SK-N-SH (cell line): ENCODE measurements at regions not wholly inside any gene's neighbourhood (a gene's known extent, or its start where the extent isn't known, plus 50 kb on each side); places are given as distances from the start of the nearest gene placed in this dataset.
"Not testable (repeated sequence)": the region's sequence is repeated elsewhere in the genome, so short reads cannot be mapped to it uniquely, and the experiment has no call there.

ENCODE experiments used
- CTCF ChIA-PET: fragments of 300-600, 350-600 bp; formaldehyde crosslinking; extraction: SDS; loops from one replicate; lab custom pipeline; 2021; lab: Yijun Ruan, JAX
- POLR2A ChIA-PET: fragments of 350-600 bp; sonication (Branson Sonifier 250); formaldehyde crosslinking; extraction: SDS; loops from one replicate; lab custom pipeline; 2020; ENCODE audit warnings: antibody characterized with exemption, inconsistent platforms; lab: Yijun Ruan, JAX
- DNase-seq: peaks from one replicate; pipeline ENCODE4 v3.0.0; 2012
- H2AFZ ChIP-seq: fragments of 200-600 bp; sonication (generic); 2 replicates; pipeline ENCODE4 v1.8.1; 2016; ENCODE audit warnings: antibody characterized with exemption, mild to moderate bottlenecking, low read depth
- H3F3A ChIP-seq: fragments of 200-600 bp; sonication (generic); replicated peaks from 2 replicates; pipeline ENCODE3; 2016; ENCODE audit warnings: antibody characterized with exemption, mild to moderate bottlenecking; ENCODE audit not compliant: insufficient read depth
- H3K27ac ChIP-seq, 2 experiments: fragments of 200-500 bp in 1 of 2; fragments of 200-600 bp in 1 of 2; sonication (Bioruptor generic) in 1 of 2; sonication (generic), shearing (Covaris generic) in 1 of 2; 2 replicates each; pipeline versions ENCODE4 v1.5.1 to v1.6.1; 2014 to 2016; ENCODE audit warnings: low read depth in 2 of 2, inconsistent platforms in 1 of 2, low read length in 1 of 2, mild to moderate bottlenecking in 1 of 2, mixed read lengths in 1 of 2
- H3K27me3 ChIP-seq: fragments of 200-600 bp; sonication (generic), shearing (Covaris generic); 2 replicates; pipeline ENCODE4 v1.6.1; 2016; ENCODE audit warnings: mixed run types; ENCODE audit not compliant: insufficient read depth
- H3K36me3 ChIP-seq, 2 experiments: fragments of 200-500 bp in 1 of 2; fragments of 200-600 bp in 1 of 2; sonication (Bioruptor generic) in 1 of 2; sonication (generic) in 1 of 2; replicated peaks in 1 of 2; 2 replicates each; pipeline versions ENCODE3 to v1.5.1; 2014 to 2016; ENCODE audit warnings: low read length in 1 of 2, mild to moderate bottlenecking in 1 of 2; ENCODE audit not compliant: insufficient read depth in 2 of 2, control insufficient read depth in 1 of 2
- H3K4me1 ChIP-seq, 2 experiments: fragments of 200-500 bp in 1 of 2; fragments of 200-600 bp in 1 of 2; sonication (Bioruptor generic) in 1 of 2; sonication (generic), shearing (Covaris generic) in 1 of 2; 2 replicates each; pipeline versions ENCODE4 v1.5.1 to v1.6.1; 2014 to 2016; ENCODE audit warnings: low read depth in 1 of 2, low read length in 1 of 2, mixed run types in 1 of 2; ENCODE audit not compliant: insufficient read depth in 2 of 2, control insufficient read depth in 1 of 2
- H3K4me2 ChIP-seq: fragments of 200-600 bp; sonication (generic), shearing (Covaris generic); 2 replicates; pipeline ENCODE4 v1.6.1; 2017; ENCODE audit warnings: mixed run types
- H3K4me3 ChIP-seq, 2 experiments: fragments of 200-500 bp in 1 of 2; fragments of 200-600 bp in 1 of 2; sonication (Bioruptor generic) in 1 of 2; sonication (generic), shearing (Covaris generic) in 1 of 2; 2 replicates each; pipeline versions ENCODE4 v1.5.1 to v1.8.1; 2014 to 2016; ENCODE audit warnings: low read depth in 2 of 2, inconsistent platforms in 1 of 2, low read length in 1 of 2, mild to moderate bottlenecking in 1 of 2, mixed read lengths in 1 of 2, moderate library complexity in 1 of 2
- H3K79me2 ChIP-seq: fragments of 200-600 bp; sonication (generic); 2 replicates; pipeline ENCODE4 v1.8.1; 2017; ENCODE audit warnings: mild to moderate bottlenecking; ENCODE audit not compliant: insufficient read depth
- H3K9ac ChIP-seq: fragments of 200-600 bp; sonication (generic); 2 replicates; pipeline ENCODE4 v1.6.1; 2017; ENCODE audit warnings: mixed run types
- H3K9me2 ChIP-seq: fragments of 200-600 bp; sonication (generic); 2 replicates; pipeline ENCODE4 v1.6.1; 2017; ENCODE audit warnings: mixed run types
- H3K9me3 ChIP-seq: fragments of 200-600 bp; sonication (generic); 2 replicates; pipeline ENCODE4 v1.6.1; 2017; ENCODE audit warnings: mixed run types, mild to moderate bottlenecking, moderate library complexity
- H4K20me1 ChIP-seq: fragments of 200-600 bp; sonication (generic); 2 replicates; pipeline ENCODE4 v1.6.1; 2017; ENCODE audit warnings: mild to moderate bottlenecking, mixed run types; ENCODE audit not compliant: insufficient read depth
- CTCF ChIP-seq: fragments of 200-600 bp; sonication (generic); IDR thresholded peaks from 2 replicates; pipeline ENCODE4 v1.6.1; 2017; ENCODE audit warnings: antibody characterized with exemption, mild to moderate bottlenecking, moderate library complexity
- FOXJ3 ChIP-seq: sonication (generic); formaldehyde crosslinking; IDR thresholded peaks from 2 replicates; pipeline ENCODE4 v1.5.1; 2020; ENCODE audit warnings: mild to moderate bottlenecking, missing genetic modification reagents
- GABPA ChIP-seq: IDR thresholded peaks from 2 replicates; pipeline ENCODE4 v1.4.0; 2012; ENCODE audit warnings: low read depth, mild to moderate bottlenecking
- NFIC ChIP-seq: IDR thresholded peaks from 2 replicates; pipeline ENCODE4 v1.4.0; 2012; ENCODE audit warnings: borderline replicate concordance
- NRF1 ChIP-seq: IDR thresholded peaks from 2 replicates; pipeline ENCODE4 v1.6.1; 2012; ENCODE audit warnings: low read depth, mild to moderate bottlenecking, low read length
- RFX5 ChIP-seq: IDR thresholded peaks from 2 replicates; pipeline ENCODE4 v1.6.1; 2012; ENCODE audit warnings: mild to moderate bottlenecking, improper control_type of control experiment, low read length
- RXRA ChIP-seq: IDR thresholded peaks from 2 replicates; pipeline ENCODE4 v1.4.0; 2012; ENCODE audit warnings: low read depth, mild to moderate bottlenecking, borderline replicate concordance
- TAF1 ChIP-seq: IDR thresholded peaks from 2 replicates; pipeline ENCODE4 v1.6.1; 2012; ENCODE audit warnings: low read depth, mild to moderate bottlenecking, low read length, moderate library complexity, borderline replicate concordance
- USF1 ChIP-seq: IDR thresholded peaks from 2 replicates; pipeline ENCODE4 v1.4.0; 2012; ENCODE audit warnings: low read depth, borderline replicate concordance
- WGBS: methylation state at CpG from one replicate; pipeline ENCODE4 v1.1.6; 2017; ENCODE audit warnings: low lambda C conversion rate; 5-methylcytosine and 5-hydroxymethylcytosine counted together

- H4K20me1 ChIP-seq, result no peaks in the 10 kb centered on the region
- peaks cover 12% of the 10 kb centered on the region in 2 experiments; a peak in 2 of 4 replicates for H3K4me1 ChIP-seq
- no peak overlapping the region for H2AFZ ChIP-seq
- no peak overlapping the region for H3K27ac ChIP-seq
- no peak overlapping the region for H3K4me3 ChIP-seq
- CTCF ChIA-PET, result interaction anchor here (1.3 to 2.3 kb wide), 2 partner anchors 12 to 16 kb away, joined by 7 to 9 read pairs; no protein-coding TSS in a partner anchor
- no peaks in the 10 kb centered on the region for H3K27me3 ChIP-seq
- peaks cover 44% of the 10 kb centered on the region for H3K79me2 ChIP-seq
- no peak overlapping the region for H3K9ac ChIP-seq
- no peaks in the 10 kb centered on the region for H3K36me3 ChIP-seq
- no peak for DNase-seq
- H3K9me2 ChIP-seq, result no peaks in the 10 kb centered on the region
- TF ChIP-seq FOXJ3 (CRISPR knock-in tag), result no peak
- TF ChIP-seq USF1, result no peak
- TF ChIP-seq NRF1, result no peak
- TF ChIP-seq RFX5, result no peak
- no peak for TF ChIP-seq TAF1
- TF ChIP-seq NFIC, result no peak
- TF ChIP-seq RXRA, result no peak
- TF ChIP-seq GABPA, result no peak
- TF ChIP-seq CTCF, result no peak
- TF ChIP-seq, all 33 proteins: peak for 0
- WGBS, result 73% methylated on average over 12 of the region's 12 CpGs
- POLR2A ChIA-PET, result no interaction called here
- Histone ChIP-seq H3K4me2 (no peak overlapping the region; the same call in 1 of the 2 replicates), H3K9me3 (no peaks in the 10 kb centered on the region), H3F3A (no peaks in the 10 kb centered on the region)
Observed at GRCh38 chr17:72572604-72573491, 452.0 kb downstream of the SOX9 start.

GRCh38 chr17:72573492-72573801, 452.6 kb downstream of the SOX9 start:
- H3K27ac ChIP-seq, H3K27me3 ChIP-seq, H3F3A ChIP-seq, DNase-seq, POLR2A ChIA-PET, H4K20me1 ChIP-seq, H3K36me3 ChIP-seq, H3K4me2 ChIP-seq, H2AFZ ChIP-seq, H3K9me3 ChIP-seq, H3K9me2 ChIP-seq, H3K9ac ChIP-seq, H3K4me3 ChIP-seq: not testable (repeated sequence)
- Histone ChIP-seq H3K79me2 (peaks cover 40% of the 10 kb centered on the region), H3K4me1 (peaks cover 6 to 12% of the 10 kb centered on the region in 2 experiments; a peak in 2 of 4 replicates)
- WGBS, result 68% methylated on average over 5 of the region's 5 CpGs
- CTCF ChIA-PET, result interaction anchor here (1.3 to 2.3 kb wide), 2 partner anchors 13 to 16 kb away, joined by 7 to 9 read pairs; no protein-coding TSS in a partner anchor
